DOHH2 (cell line): ENCODE measurements at regions not wholly inside any gene's neighbourhood (a gene's known extent, or its start where the extent isn't known, plus 50 kb on each side); places are given as distances from the start of the nearest gene placed in this dataset.
"Not testable (repeated sequence)": the region's sequence is repeated elsewhere in the genome, so short reads cannot be mapped to it uniquely, and the experiment has no call there.

Source experiments
- EZH2phosphoT487 ChIP-seq: fragments of 200-600 bp; sonication (generic); IDR thresholded peaks from 2 replicates; pipeline ENCODE4 v1.6.1; 2017; ENCODE audit warnings: borderline replicate concordance, mild to moderate bottlenecking, antibody characterized with exemption, low read length, moderate library complexity, mixed read lengths
- TF ChIP-seq, protein P1 (sequence below): fragments of 200-600 bp; sonication (generic); IDR thresholded peaks from one replicate; pipeline ENCODE4 v1.5.1; 2014; ENCODE audit warnings: antibody characterized with exemption, mild to moderate bottlenecking, low read depth, low read length; ENCODE audit not compliant: poor library complexity, severe bottlenecking

DNA sequence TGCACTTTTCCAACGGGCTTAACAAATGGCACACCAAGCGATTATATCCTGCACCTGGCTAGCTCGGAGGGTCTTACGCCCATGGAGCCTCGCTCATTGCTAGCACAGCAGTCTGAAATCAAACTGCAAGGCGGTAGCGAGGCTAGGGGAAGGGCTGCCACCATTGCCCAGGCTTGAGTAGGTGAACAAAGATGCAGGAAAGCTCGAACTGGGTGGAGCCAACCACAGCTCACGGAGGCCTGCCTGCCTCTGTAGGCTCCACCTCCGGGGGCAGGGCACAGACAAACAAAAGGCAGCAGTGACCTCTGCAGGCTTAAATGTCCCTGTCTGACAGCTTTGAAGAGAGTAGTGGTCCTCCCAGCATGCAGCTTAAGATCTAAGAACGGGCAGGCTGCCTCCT is 365.4 kb downstream of the MMUT start:
- TF ChIP-seq, protein P1, sequence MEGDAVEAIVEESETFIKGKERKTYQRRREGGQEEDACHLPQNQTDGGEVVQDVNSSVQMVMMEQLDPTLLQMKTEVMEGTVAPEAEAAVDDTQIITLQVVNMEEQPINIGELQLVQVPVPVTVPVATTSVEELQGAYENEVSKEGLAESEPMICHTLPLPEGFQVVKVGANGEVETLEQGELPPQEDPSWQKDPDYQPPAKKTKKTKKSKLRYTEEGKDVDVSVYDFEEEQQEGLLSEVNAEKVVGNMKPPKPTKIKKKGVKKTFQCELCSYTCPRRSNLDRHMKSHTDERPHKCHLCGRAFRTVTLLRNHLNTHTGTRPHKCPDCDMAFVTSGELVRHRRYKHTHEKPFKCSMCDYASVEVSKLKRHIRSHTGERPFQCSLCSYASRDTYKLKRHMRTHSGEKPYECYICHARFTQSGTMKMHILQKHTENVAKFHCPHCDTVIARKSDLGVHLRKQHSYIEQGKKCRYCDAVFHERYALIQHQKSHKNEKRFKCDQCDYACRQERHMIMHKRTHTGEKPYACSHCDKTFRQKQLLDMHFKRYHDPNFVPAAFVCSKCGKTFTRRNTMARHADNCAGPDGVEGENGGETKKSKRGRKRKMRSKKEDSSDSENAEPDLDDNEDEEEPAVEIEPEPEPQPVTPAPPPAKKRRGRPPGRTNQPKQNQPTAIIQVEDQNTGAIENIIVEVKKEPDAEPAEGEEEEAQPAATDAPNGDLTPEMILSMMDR = not testable (repeated sequence)
- not testable (repeated sequence) for TF ChIP-seq EZH2phosphoT487
